OCI-LY7 (cell line): ENCODE measurements at regions not wholly inside any gene's neighbourhood (a gene's known extent, or its start where the extent isn't known, plus 50 kb on each side); places are given as distances from the start of the nearest gene placed in this dataset.

Experiments
- BruUV-seq: library from RNA; stranded (reverse); fragments of 400-500 nt; replicated peaks from 2 replicates; lab custom pipeline; 2021; lab: Mats Ljungman, UMichigan
- CTCF ChIA-PET: fragments of 300-600 bp; sonication (Branson Sonifier 250); formaldehyde crosslinking; loops from one replicate; lab custom pipeline; 2022; ENCODE audit warnings: antibody characterized with exemption; ENCODE audit not compliant: unreplicated experiment; lab: Charles Lee
- POLR2A ChIA-PET: fragments of 300-600 bp; sonication (Branson Sonifier 250); formaldehyde crosslinking; loops from one replicate; lab custom pipeline; 2022; ENCODE audit warnings: antibody characterized with exemption; lab: Charles Lee
- DNase-seq: peaks from one replicate; pipeline ENCODE4 v3.0.0-alpha.2; 2015; ENCODE audit warnings: low spot score
- H2AFZ ChIP-seq: fragments of 200-600 bp; sonication (generic), shearing (Covaris generic); 2 replicates; pipeline ENCODE4 v1.6.1; 2014; ENCODE audit warnings: mild to moderate bottlenecking, antibody characterized with exemption, low read length, moderate library complexity
- H3K27ac ChIP-seq: fragments of 200-600 bp; sonication (generic); 2 replicates; pipeline ENCODE4 v1.5.1; 2014; ENCODE audit warnings: mixed run types, low read depth, mild to moderate bottlenecking, moderate library complexity, low read length, inconsistent platforms; ENCODE audit not compliant: poor library complexity, severe bottlenecking
- H3K36me3 ChIP-seq: fragments of 200-600 bp; sonication (generic); 2 replicates; pipeline ENCODE4 v1.6.1; 2014; ENCODE audit warnings: mild to moderate bottlenecking, antibody characterized with exemption, low read length, moderate library complexity, mixed read lengths; ENCODE audit not compliant: insufficient read depth
- H3K4me1 ChIP-seq: fragments of 200-600 bp; sonication (generic); 2 replicates; pipeline ENCODE4 v1.5.1; 2014; ENCODE audit warnings: mild to moderate bottlenecking, low read length; ENCODE audit not compliant: insufficient read depth, poor library complexity, severe bottlenecking
- H3K4me2 ChIP-seq: fragments of 200-600 bp; sonication (generic); 2 replicates; pipeline ENCODE4 v1.6.1; 2014; ENCODE audit warnings: mild to moderate bottlenecking, low read length
- H3K4me3 ChIP-seq: fragments of 200-600 bp; sonication (generic); 2 replicates; pipeline ENCODE4 v1.5.1; 2014; ENCODE audit warnings: mild to moderate bottlenecking, low read depth, low read length; ENCODE audit not compliant: poor library complexity, severe bottlenecking
- H3K79me2 ChIP-seq: fragments of 200-600 bp; sonication (generic); 2 replicates; pipeline ENCODE4 v1.6.1; 2016; ENCODE audit warnings: low read depth, mild to moderate bottlenecking, low read length, moderate library complexity, mixed read lengths; ENCODE audit not compliant: insufficient read depth
- H3K9me2 ChIP-seq: fragments of 200-600 bp; sonication (generic); 2 replicates; pipeline ENCODE4 v1.6.1; 2016; ENCODE audit warnings: mild to moderate bottlenecking, low read length, mixed read lengths; ENCODE audit not compliant: insufficient read depth
- H3K9me3 ChIP-seq: fragments of 200-600 bp; sonication (generic); 2 replicates; pipeline ENCODE4 v1.6.1; 2014; ENCODE audit warnings: mild to moderate bottlenecking, mixed run types, low read length, mixed read lengths
- H4K20me1 ChIP-seq: fragments of 200-600 bp; sonication (generic); 2 replicates; pipeline ENCODE4 v1.6.1; 2014; ENCODE audit warnings: mild to moderate bottlenecking, antibody characterized with exemption, low read length, moderate library complexity, mixed read lengths; ENCODE audit not compliant: insufficient read depth
- CTCF ChIP-seq: fragments of 200-600 bp; sonication (generic); conservative IDR thresholded peaks from 2 replicates; pipeline ENCODE4 v1.5.1; 2014; ENCODE audit warnings: mild to moderate bottlenecking, antibody characterized with exemption, low read length, moderate library complexity, mixed read lengths
- EZH2phosphoT487 ChIP-seq: fragments of 200-600 bp; sonication (generic); IDR thresholded peaks from 2 replicates; pipeline ENCODE4 v1.6.1; 2018; ENCODE audit warnings: low read depth, borderline replicate concordance, mild to moderate bottlenecking, mixed run types, antibody characterized with exemption, low read length, moderate library complexity, mixed read lengths
- intact Hi-C: fragments of 100-400 bp; cut with micrococcal nuclease; formaldehyde crosslinking; loops from one replicate; pipeline ENCODE4 v1.10.0; 2022; ENCODE audit not compliant: unreplicated experiment

GRCh38 chr7:82617156-82617555 lies 173.6 kb upstream of the CACNA2D1 start:
- H3K27ac ChIP-seq: no peak overlapping the region

GRCh38 chr7:82616059-82616728 lies 172.6 kb upstream of the CACNA2D1 start:
- no peaks in the 10 kb centered on the region for H3K36me3 ChIP-seq
- no peak overlapping the region for H3K27ac ChIP-seq
- ChIA-PET CTCF (no interaction called here), POLR2A (no interaction called here)
- BruUV-seq: no TSS peak
- no peaks in the 10 kb centered on the region for H3K4me1 ChIP-seq
- H3K9me2 ChIP-seq: no peaks in the 10 kb centered on the region
- DNase-seq: no peak
- no peaks in the 10 kb centered on the region for H4K20me1 ChIP-seq
- no peak overlapping the region for H3K4me2 ChIP-seq
- H3K79me2 ChIP-seq: no peaks in the 10 kb centered on the region
- TF ChIP-seq EZH2phosphoT487 (no peak), CTCF (no peak)
- intact Hi-C loops: no loop called here
- no peak overlapping the region for H3K4me3 ChIP-seq
- no peak overlapping the region for H2AFZ ChIP-seq
- H3K9me3 ChIP-seq: no peaks in the 10 kb centered on the region

More at GRCh38 chr7:82617156-82617555, 173.6 kb upstream of the CACNA2D1 start:
- Histone ChIP-seq H3K4me2 (no peak overlapping the region), H3K36me3 (no peaks in the 10 kb centered on the region), H4K20me1 (no peaks in the 10 kb centered on the region), H3K4me1 (no peaks in the 10 kb centered on the region), H3K4me3 (no peak overlapping the region), H2AFZ (no peak overlapping the region), H3K79me2 (no peaks in the 10 kb centered on the region), H3K9me2 (no peaks in the 10 kb centered on the region), H3K9me3 (no peaks in the 10 kb centered on the region)
- no peak for DNase-seq
- intact Hi-C loops: no loop called here
- BruUV-seq: no TSS peak
- TF ChIP-seq CTCF (no peak), EZH2phosphoT487 (no peak)
- CTCF ChIA-PET: no interaction called here
- POLR2A ChIA-PET: no interaction called here

- intact Hi-C loops: no loop called here
- H3K79me2 ChIP-seq: no peaks in the 10 kb centered on the region
- CTCF ChIA-PET: no interaction called here
- TF ChIP-seq CTCF: no peak
- no peak for TF ChIP-seq EZH2phosphoT487
- H4K20me1 ChIP-seq: no peaks in the 10 kb centered on the region
- H3K9me2 ChIP-seq: no peaks in the 10 kb centered on the region
- H3K4me1 ChIP-seq: no peaks in the 10 kb centered on the region
- no peak overlapping the region for H3K4me2 ChIP-seq
- POLR2A ChIA-PET: interaction anchor here (0.7 to 1.2 kb wide), 2 partner anchors 10 to 282 kb away, joined by 3 to 4 read pairs; no protein-coding TSS in a partner anchor
- no peak overlapping the region for H3K4me3 ChIP-seq
- no peaks in the 10 kb centered on the region for H3K9me3 ChIP-seq
- BruUV-seq: no TSS peak
- DNase-seq: peak; percentile 10
- H3K36me3 ChIP-seq: no peaks in the 10 kb centered on the region
- no peak overlapping the region for H2AFZ ChIP-seq
- H3K27ac ChIP-seq: no peak overlapping the region
Measured at GRCh38 chr7:82615527-82615926, 171.9 kb upstream of the CACNA2D1 start.
